ENCODE measurements at regions not wholly inside any gene's neighbourhood (a gene's known extent, or its start where the extent isn't known, plus 50 kb on each side); places are given as distances from the start of the nearest gene placed in this dataset.

DNA sequence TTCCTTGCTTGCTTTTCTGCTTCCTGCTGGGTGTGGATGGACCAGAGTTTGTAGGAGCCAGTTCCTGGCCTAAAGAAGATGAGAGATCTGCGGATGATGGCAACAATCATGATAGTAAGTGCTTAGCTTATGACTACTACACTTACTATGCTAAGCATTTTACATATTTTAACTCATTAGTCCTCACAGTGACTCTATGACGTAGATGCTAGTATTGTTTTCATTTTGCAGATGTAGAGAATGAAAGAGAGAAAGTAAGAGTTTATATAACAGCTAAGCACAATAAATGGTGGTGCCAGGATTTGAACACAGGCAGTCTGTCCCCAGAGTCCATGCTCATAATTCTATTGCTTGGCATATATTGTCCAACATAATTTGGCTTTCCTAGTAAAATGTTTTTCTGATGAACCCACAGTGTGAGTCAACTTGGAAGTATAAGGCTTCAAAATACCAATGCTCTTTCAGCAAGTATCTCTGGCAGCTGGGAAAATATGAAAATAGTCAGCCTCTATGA, 363.2 kb upstream of the DDHD1 start:
- TF ChIP-seq, protein P1, sequence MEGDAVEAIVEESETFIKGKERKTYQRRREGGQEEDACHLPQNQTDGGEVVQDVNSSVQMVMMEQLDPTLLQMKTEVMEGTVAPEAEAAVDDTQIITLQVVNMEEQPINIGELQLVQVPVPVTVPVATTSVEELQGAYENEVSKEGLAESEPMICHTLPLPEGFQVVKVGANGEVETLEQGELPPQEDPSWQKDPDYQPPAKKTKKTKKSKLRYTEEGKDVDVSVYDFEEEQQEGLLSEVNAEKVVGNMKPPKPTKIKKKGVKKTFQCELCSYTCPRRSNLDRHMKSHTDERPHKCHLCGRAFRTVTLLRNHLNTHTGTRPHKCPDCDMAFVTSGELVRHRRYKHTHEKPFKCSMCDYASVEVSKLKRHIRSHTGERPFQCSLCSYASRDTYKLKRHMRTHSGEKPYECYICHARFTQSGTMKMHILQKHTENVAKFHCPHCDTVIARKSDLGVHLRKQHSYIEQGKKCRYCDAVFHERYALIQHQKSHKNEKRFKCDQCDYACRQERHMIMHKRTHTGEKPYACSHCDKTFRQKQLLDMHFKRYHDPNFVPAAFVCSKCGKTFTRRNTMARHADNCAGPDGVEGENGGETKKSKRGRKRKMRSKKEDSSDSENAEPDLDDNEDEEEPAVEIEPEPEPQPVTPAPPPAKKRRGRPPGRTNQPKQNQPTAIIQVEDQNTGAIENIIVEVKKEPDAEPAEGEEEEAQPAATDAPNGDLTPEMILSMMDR (conservative IDR thresholded peaks at IDR 0.05 in 1 of 2, IDR thresholded peaks at IDR 0.05 in 1 of 2; ENCODE audit: extremely low read depth in 1 of 2, insufficient read depth in 1 of 2, low read depth in 1 of 2, low read length in 2 of 2) = no peak
- no peak for TF ChIP-seq EZH2 (IDR thresholded peaks at IDR 0.05; ENCODE audit: borderline replicate concordance, low read length)
